ENCODE measurements at regions not wholly inside any gene's neighbourhood (a gene's known extent, or its start where the extent isn't known, plus 50 kb on each side); places are given as distances from the start of the nearest gene placed in this dataset.

GRCh38 chr10:43922335-43923280, 273.9 kb upstream of the ZNF32 start:
- no peak for TF ChIP-seq POLR2AphosphoS5 (IDR thresholded peaks at IDR 0.05; ENCODE audit: low read depth, low read length)
- TF ChIP-seq TCF7L2 (IDR thresholded peaks at IDR 0.05; ENCODE audit: low read depth, low read length): no peak
- TF ChIP-seq SIN3A (IDR thresholded peaks at IDR 0.05; ENCODE audit: borderline replicate concordance, insufficient read depth, low read depth, low read length): no peak
- TF ChIP-seq REST (IDR thresholded peaks at IDR 0.05; ENCODE audit: insufficient read depth in 1 of 2, low read depth in 2 of 2, low read length in 1 of 2): no peak
- no peak for TF ChIP-seq CTCF (IDR thresholded peaks at IDR 0.05)
- no peak for DNase-seq (ENCODE audit: low read depth, low spot score)
- CTCF ChIA-PET: no interaction called here
- in situ Hi-C loops (cut with HindIII; ENCODE audit: low pct_unique_long_range_greater_than_20kb, low sequenced_read_pairs): no loop called here
- ATAC-seq: no peak
- no peak overlapping the region for H3K4me3 ChIP-seq (ENCODE audit: low read depth in 2 of 2, low read length in 2 of 2)
- no TSS peak for BruUV-seq (replicated peaks)
- H3K27ac ChIP-seq (ENCODE audit: low read length): no peak overlapping the region
- intact Hi-C loops (cut with micrococcal nuclease; ENCODE audit: unreplicated experiment): no loop called here
- no peaks in the 10 kb centered on the region for H3K36me3 ChIP-seq (ENCODE audit: control insufficient read depth, insufficient read depth, low read length)
- no peaks in the 10 kb centered on the region for H3K9me3 ChIP-seq (ENCODE audit: control insufficient read depth, insufficient read depth, low read depth, low read length)
- H3K27me3 ChIP-seq (ENCODE audit: control insufficient read depth, insufficient read depth, low read length): peaks cover 7% of the 10 kb centered on the region; the same call in 1 of the 2 replicates
- POLR2A ChIA-PET: no interaction called here
- no peaks in the 10 kb centered on the region for H3K4me1 ChIP-seq (ENCODE audit: control insufficient read depth, insufficient read depth, low read length)

GRCh38 chr10:43921881-43922280, 273.2 kb upstream of the ZNF32 start:
- TF ChIP-seq POLR2AphosphoS5 (IDR thresholded peaks at IDR 0.05; ENCODE audit: low read depth, low read length) (no peak), TCF7L2 (IDR thresholded peaks at IDR 0.05; ENCODE audit: low read depth, low read length) (no peak), CTCF (IDR thresholded peaks at IDR 0.05) (no peak), SIN3A (IDR thresholded peaks at IDR 0.05; ENCODE audit: borderline replicate concordance, insufficient read depth, low read depth, low read length) (no peak), REST (IDR thresholded peaks at IDR 0.05; ENCODE audit: insufficient read depth in 1 of 2, low read depth in 2 of 2, low read length in 1 of 2) (no peak)
- no TSS peak for BruUV-seq (replicated peaks)
- DNase-seq (ENCODE audit: low read depth, low spot score) (no peak), ATAC-seq (no peak)
- ChIA-PET POLR2A (no interaction called here), CTCF (no interaction called here)
- H3K4me3 ChIP-seq (ENCODE audit: low read depth in 2 of 2, low read length in 2 of 2): no peak overlapping the region
- intact Hi-C loops (cut with micrococcal nuclease; ENCODE audit: unreplicated experiment): no loop called here
- no peak overlapping the region for H3K27ac ChIP-seq (ENCODE audit: low read length)
- H3K36me3 ChIP-seq (ENCODE audit: control insufficient read depth, insufficient read depth, low read length): no peaks in the 10 kb centered on the region
- H3K9me3 ChIP-seq (ENCODE audit: control insufficient read depth, insufficient read depth, low read depth, low read length): no peaks in the 10 kb centered on the region
- H3K27me3 ChIP-seq (ENCODE audit: control insufficient read depth, insufficient read depth, low read length): peaks cover 6% of the 10 kb centered on the region; the same call in 1 of the 2 replicates
- H3K4me1 ChIP-seq (ENCODE audit: control insufficient read depth, insufficient read depth, low read length): no peaks in the 10 kb centered on the region
- in situ Hi-C loops (cut with HindIII; ENCODE audit: low pct_unique_long_range_greater_than_20kb, low sequenced_read_pairs): no loop called here
